ENCODE measurements at regions not wholly inside any gene's neighbourhood (a gene's known extent, or its start where the extent isn't known, plus 50 kb on each side); places are given as distances from the start of the nearest gene placed in this dataset.

DNA sequence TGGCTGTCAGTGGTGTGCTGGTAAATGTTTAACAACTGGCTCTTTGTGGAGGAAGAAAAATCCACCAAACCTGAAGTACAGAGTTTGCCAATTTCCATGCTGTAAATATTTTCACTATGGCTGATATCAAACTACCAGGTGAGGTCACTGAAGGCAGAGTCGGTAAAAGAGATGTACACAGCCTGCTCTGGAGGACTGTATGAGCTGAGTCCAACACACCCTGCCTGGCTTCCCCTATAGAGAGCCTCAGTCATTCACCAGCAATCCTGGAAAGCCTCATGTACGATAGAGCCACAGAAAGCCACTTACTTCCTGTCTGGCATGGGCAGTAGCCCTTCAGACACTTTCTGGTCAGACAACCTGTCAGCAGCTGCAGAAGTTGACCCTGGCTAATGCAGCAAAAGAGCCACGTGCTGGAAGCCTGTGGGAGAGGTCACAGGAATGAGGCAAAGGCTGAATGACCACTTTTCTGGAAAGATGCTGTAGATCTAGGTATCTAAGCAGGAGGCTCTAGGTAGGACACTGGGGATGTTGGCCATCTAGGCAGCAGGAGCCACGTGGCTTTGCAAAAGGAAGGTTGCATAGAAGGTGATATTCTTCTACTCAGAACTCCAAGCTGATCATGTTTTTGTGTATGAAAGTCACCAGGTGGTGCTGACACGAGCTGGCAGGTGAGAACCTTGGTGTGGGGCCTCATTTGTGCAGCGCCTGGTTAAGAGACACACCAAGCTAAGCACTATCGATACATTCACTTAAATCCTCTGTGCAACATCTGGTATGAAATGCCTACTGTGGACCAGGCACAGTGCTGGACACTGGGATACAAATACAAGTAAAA lies 553.9 kb downstream of the VRK1 start:
- TF ChIP-seq, protein P1, sequence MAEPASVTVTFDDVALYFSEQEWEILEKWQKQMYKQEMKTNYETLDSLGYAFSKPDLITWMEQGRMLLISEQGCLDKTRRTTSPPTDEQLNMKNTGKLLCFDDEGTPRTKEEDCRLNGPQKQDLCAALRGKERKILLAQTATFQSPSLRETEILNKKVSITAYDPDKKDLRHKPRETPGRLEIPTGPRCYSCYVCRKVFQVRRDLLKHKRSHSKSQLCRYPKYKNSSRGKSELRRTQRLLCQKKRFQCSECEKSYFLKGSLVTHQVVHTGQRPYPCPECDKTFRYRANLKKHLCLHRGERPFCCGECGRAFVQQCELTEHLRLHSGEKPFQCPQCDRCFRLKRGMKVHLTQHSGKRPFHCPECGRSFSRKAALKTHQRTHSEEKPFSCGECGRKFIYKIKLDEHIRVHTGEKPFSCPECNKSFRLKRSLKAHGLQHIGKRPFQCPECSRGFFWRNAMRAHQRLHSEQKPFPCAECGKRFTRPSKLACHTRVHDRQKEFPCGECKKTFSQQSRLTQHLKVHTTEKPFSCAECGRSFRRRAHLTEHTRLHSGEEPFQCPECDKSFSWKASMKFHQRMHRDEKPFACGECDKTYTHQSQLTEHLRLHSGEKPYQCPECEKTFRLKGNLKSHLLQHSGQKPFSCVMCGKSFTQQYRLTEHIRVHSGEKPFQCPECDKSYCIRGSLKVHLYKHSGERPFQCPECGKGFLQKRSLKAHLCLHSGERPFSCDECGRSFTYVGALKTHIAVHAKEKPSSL (CRISPR knock-in tag; conservative IDR thresholded peaks at IDR 0.05), result no peak
- TF ChIP-seq ZNF423 (CRISPR knock-in tag; IDR thresholded peaks at IDR 0.05), result no peak
- TF ChIP-seq CREM (CRISPR knock-in tag; IDR thresholded peaks at IDR 0.05), result no peak
- no peak for TF ChIP-seq SP1 (CRISPR knock-in tag; conservative IDR thresholded peaks at IDR 0.05)
- TF ChIP-seq, protein P2, sequence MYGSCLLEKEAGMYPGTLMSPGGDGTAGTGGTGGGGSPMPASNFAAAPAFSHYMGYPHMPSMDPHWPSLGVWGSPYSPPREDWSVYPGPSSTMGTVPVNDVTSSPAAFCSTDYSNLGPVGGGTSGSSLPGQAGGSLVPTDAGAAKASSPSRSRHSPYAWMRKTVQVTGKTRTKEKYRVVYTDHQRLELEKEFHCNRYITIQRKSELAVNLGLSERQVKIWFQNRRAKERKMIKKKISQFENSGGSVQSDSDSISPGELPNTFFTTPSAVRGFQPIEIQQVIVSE (CRISPR knock-in tag; IDR thresholded peaks at IDR 0.05; ENCODE audit: borderline replicate concordance), result no peak
- no peak for TF ChIP-seq ZNF671 (CRISPR knock-in tag; IDR thresholded peaks at IDR 0.05)
- no peak for TF ChIP-seq ZNF317 (CRISPR knock-in tag; IDR thresholded peaks at IDR 0.05; ENCODE audit: borderline replicate concordance, low read depth)
- TF ChIP-seq, protein P3, sequence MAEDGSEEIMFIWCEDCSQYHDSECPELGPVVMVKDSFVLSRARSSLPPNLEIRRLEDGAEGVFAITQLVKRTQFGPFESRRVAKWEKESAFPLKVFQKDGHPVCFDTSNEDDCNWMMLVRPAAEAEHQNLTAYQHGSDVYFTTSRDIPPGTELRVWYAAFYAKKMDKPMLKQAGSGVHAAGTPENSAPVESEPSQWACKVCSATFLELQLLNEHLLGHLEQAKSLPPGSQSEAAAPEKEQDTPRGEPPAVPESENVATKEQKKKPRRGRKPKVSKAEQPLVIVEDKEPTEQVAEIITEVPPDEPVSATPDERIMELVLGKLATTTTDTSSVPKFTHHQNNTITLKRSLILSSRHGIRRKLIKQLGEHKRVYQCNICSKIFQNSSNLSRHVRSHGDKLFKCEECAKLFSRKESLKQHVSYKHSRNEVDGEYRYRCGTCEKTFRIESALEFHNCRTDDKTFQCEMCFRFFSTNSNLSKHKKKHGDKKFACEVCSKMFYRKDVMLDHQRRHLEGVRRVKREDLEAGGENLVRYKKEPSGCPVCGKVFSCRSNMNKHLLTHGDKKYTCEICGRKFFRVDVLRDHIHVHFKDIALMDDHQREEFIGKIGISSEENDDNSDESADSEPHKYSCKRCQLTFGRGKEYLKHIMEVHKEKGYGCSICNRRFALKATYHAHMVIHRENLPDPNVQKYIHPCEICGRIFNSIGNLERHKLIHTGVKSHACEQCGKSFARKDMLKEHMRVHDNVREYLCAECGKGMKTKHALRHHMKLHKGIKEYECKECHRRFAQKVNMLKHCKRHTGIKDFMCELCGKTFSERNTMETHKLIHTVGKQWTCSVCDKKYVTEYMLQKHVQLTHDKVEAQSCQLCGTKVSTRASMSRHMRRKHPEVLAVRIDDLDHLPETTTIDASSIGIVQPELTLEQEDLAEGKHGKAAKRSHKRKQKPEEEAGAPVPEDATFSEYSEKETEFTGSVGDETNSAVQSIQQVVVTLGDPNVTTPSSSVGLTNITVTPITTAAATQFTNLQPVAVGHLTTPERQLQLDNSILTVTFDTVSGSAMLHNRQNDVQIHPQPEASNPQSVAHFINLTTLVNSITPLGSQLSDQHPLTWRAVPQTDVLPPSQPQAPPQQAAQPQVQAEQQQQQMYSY (CRISPR knock-in tag; IDR thresholded peaks at IDR 0.05), result no peak
- no peak for TF ChIP-seq FOXJ3 (CRISPR knock-in tag; IDR thresholded peaks at IDR 0.05; ENCODE audit: borderline replicate concordance)
- no peak for TF ChIP-seq ZNF263 (CRISPR knock-in tag; IDR thresholded peaks at IDR 0.05; ENCODE audit: low read depth)
- TF ChIP-seq OVOL2 (CRISPR knock-in tag; IDR thresholded peaks at IDR 0.05; ENCODE audit: borderline replicate concordance), result no peak
- TF ChIP-seq RELA (CRISPR knock-in tag; IDR thresholded peaks at IDR 0.05; ENCODE audit: borderline replicate concordance), result no peak
- no peak for TF ChIP-seq GTF2I (CRISPR knock-in tag; conservative IDR thresholded peaks at IDR 0.05)
- TF ChIP-seq ELF4 (CRISPR knock-in tag; IDR thresholded peaks at IDR 0.05; ENCODE audit: low read depth), result no peak
- TF ChIP-seq, protein P4, sequence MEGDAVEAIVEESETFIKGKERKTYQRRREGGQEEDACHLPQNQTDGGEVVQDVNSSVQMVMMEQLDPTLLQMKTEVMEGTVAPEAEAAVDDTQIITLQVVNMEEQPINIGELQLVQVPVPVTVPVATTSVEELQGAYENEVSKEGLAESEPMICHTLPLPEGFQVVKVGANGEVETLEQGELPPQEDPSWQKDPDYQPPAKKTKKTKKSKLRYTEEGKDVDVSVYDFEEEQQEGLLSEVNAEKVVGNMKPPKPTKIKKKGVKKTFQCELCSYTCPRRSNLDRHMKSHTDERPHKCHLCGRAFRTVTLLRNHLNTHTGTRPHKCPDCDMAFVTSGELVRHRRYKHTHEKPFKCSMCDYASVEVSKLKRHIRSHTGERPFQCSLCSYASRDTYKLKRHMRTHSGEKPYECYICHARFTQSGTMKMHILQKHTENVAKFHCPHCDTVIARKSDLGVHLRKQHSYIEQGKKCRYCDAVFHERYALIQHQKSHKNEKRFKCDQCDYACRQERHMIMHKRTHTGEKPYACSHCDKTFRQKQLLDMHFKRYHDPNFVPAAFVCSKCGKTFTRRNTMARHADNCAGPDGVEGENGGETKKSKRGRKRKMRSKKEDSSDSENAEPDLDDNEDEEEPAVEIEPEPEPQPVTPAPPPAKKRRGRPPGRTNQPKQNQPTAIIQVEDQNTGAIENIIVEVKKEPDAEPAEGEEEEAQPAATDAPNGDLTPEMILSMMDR (IDR thresholded peaks at IDR 0.05), result no peak
- TF ChIP-seq ZBTB21 (CRISPR knock-in tag; IDR thresholded peaks at IDR 0.05; ENCODE audit: borderline replicate concordance), result no peak
- TF ChIP-seq, protein P5, sequence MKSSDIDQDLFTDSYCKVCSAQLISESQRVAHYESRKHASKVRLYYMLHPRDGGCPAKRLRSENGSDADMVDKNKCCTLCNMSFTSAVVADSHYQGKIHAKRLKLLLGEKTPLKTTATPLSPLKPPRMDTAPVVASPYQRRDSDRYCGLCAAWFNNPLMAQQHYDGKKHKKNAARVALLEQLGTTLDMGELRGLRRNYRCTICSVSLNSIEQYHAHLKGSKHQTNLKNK (CRISPR knock-in tag; IDR thresholded peaks at IDR 0.05), result no peak
- TF ChIP-seq, protein P6, sequence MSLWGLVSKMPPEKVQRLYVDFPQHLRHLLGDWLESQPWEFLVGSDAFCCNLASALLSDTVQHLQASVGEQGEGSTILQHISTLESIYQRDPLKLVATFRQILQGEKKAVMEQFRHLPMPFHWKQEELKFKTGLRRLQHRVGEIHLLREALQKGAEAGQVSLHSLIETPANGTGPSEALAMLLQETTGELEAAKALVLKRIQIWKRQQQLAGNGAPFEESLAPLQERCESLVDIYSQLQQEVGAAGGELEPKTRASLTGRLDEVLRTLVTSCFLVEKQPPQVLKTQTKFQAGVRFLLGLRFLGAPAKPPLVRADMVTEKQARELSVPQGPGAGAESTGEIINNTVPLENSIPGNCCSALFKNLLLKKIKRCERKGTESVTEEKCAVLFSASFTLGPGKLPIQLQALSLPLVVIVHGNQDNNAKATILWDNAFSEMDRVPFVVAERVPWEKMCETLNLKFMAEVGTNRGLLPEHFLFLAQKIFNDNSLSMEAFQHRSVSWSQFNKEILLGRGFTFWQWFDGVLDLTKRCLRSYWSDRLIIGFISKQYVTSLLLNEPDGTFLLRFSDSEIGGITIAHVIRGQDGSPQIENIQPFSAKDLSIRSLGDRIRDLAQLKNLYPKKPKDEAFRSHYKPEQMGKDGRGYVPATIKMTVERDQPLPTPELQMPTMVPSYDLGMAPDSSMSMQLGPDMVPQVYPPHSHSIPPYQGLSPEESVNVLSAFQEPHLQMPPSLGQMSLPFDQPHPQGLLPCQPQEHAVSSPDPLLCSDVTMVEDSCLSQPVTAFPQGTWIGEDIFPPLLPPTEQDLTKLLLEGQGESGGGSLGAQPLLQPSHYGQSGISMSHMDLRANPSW (CRISPR knock-in tag; conservative IDR thresholded peaks at IDR 0.05; ENCODE audit: low read depth), result no peak
- H3K27ac Mint-ChIP-seq, result no peak overlapping the region
- CTCF ChIA-PET, result no interaction called here
- no peak overlapping the region for H3K4me3 Mint-ChIP-seq
- H3K9me3 Mint-ChIP-seq, result peaks cover 16% of the 10 kb centered on the region
- no peaks in the 10 kb centered on the region for H3K4me1 Mint-ChIP-seq
- ATAC-seq (no peak), DNase-seq (ENCODE audit: low spot score) (no peak)
- no peaks in the 10 kb centered on the region; the same call in 1 of the 2 replicates for H3K27me3 Mint-ChIP-seq (ENCODE audit: low read depth)
- no peaks in the 10 kb centered on the region; the same call in 1 of the 2 replicates for H3K36me3 Mint-ChIP-seq
- POLR2A ChIA-PET, result no interaction called here

All from WTC11 (cell line).